GM18511 (cell line): ENCODE measurements at regions not wholly inside any gene's neighbourhood (a gene's known extent, or its start where the extent isn't known, plus 50 kb on each side); places are given as distances from the start of the nearest gene placed in this dataset.

Experiments
- ATAC-seq: cut with Tn5 transposase; IDR thresholded peaks from one replicate; pipeline ENCODE4 v1.9.1; 2021; ENCODE audit warnings: mild to moderate bottlenecking, moderate library complexity; ENCODE audit not compliant: unreplicated experiment

DNA sequence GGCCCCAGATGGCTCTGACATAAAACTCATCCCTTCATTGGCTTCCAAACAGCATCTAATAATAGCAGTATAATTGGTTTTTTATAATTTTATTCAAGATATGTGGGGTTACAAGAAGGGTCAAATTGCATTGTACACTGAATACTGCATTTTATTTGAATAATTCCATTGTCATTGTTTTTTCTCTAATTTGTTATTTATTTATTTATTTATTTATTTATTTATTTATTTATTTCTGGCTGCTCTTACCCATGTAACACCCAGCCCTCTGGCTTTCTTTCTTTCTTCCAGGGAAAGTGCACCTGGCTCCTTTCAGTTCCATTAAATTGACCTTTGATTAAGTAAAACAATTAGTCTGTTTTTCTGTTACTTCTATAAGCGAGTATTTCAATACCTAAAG is 210.1 kb downstream of the CDH9 start:
- no peak for ATAC-seq

DNA sequence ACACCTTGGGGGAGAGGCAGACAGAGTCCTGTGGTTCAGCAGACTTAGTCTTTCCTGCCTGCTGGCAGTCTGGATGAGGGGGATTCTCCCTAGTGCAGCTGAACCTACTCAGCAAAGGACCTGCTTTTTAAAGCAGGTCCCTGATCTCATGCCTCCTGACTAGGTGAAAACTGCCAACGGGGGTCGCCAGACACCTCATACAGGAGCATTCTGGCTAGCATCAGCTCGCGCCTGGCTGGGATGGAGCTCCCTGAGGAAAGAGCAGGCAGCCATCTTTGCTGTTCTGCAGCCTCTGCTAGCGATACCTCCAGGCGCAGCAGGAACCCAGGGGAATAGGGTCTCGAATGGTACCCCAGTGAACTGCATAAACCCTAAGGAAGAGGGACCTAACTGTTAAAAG is 225.2 kb downstream of the CDH9 start:
- ATAC-seq = no peak

DNA sequence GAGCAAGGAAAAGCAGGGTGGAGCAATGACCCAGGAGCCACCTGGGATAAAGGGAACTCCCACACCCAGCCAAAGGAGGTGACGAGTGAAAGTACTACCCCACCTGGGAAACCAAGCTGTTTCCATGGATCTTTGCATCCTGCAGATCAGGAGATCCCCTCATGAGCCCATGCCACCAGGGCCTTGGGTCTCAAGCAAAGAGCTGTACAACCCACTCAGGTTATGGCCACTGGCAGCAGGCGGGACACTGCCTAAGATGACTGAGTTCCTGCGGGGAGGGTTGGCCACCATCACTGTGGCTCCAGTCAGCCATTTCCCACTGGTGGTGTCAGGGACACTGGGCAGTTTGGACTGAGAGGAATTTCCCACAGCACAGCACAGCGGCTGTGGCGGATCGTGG is 225.7 kb downstream of the CDH9 start:
- ATAC-seq = no peak

DNA sequence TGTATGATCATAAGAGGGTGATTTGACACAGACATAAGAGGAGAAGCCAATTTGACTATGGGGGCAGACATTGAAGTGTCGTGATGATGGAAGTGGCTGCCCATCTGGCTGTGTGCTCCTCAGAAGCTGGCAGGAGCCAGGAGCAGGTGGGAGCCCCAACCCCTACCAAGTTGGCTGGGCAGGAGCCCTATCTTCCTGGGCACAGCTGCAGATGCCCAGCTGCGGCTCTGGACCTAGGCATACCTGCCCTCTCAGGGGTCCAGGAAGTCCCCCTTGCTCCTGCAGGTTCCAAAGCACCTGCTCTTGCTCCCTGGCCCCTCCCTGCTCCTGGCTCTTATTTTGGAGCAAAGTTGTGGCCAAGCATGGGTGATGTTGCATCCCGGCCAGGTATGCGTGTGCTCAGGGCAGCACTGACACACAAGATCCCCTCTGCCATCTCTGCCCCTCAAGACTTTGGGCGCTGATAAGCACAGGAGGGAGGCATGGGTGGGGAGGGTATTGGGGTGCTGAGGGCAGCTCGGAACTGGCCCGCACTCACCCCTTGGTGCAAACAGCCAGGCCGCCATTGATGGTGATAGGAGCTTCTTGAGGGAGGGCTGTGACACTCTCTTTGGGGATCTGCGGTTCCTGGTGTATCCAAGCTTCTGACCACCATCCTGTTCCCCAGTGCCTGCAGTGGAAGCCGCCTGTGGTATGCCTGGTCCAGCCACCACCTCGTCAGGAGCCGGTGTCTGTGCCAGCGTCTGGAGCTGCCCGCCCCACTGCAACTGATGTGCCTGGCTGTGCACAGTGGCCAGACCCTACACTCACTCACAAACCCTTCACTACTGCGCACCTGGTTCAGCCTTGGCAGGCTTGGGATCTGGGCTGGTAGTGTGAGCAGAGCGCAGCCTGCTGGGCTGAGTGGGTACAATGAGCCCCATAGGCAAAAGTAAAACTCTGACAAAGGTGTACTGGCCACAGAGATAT is 230.9 kb downstream of the CDH9 start:
- no peak for ATAC-seq

DNA sequence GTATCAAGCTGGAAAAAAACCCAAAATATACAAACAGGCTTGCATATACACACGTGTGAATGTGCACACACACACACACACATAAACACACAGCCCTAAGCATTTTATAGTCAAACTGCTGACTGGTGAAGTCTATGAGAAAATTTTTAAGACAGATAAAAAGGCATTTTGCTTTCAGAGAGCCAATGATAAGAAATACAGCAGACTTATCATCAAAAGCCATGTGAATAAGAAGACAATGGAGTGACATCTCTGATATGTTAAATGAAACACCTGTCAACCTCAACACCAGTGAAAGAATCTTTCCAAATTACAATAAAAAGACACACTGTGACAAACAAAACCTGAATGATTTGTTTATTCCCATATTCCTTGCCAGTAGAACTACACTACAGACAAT is 233.3 kb downstream of the CDH9 start:
- ATAC-seq = no peak

DNA sequence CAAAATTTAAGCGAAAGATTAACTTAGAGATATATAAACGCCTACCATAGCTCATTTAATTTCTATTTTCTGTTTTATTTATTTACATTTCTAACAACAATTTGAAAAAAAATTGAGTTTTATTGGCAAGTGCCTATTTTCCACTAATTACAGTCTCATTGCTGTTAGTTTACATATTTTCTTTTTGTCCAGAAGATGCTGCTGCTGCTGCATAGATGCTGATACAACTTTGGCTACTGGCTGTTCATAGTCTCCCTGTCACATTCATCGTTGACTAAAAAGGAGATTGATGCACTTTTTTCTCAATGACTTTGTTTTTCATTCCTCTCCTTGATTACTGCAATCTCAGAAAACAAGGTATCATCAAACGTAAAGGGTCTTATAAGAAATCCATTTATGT is 235.4 kb downstream of the CDH9 start:
- ATAC-seq = no peak

DNA sequence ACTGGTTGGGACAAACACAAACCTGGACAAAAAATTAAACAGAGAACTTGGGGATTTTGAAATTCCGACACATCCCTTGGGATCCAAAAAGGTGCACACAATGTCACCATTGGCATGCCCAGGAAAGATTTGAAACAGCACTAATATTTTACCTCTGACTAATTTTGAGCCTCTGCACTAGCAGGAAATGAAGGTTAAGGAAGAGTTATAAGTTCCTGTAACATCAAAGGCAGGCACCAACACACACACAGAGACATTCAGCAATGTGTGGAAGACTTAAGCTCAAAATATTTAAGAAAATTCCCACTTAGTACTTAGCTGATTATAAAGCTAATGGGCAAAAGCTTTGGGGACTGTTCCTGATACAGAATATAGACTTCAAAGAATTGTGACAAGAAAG is 247.0 kb downstream of the CDH9 start:
- no peak for ATAC-seq

DNA sequence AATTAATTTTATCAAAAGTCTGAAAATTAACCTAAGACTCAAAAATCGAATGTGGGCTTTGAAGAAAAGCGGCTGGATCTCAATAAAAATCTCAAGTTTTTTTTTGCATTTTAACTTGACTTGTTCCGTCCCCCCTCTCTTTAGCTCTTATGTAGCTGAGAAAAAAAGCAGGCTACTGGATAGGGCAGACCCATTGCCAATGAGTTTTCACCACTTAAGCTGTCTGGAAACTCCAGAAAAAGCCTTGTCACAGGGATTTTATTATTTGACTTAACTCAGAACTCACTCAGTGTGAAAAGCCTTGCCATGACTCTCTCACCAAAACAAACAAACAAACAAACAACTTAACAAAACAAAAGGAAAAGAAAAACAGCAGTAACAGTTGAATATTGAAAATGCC is 247.4 kb downstream of the CDH9 start:
- no peak for ATAC-seq

DNA sequence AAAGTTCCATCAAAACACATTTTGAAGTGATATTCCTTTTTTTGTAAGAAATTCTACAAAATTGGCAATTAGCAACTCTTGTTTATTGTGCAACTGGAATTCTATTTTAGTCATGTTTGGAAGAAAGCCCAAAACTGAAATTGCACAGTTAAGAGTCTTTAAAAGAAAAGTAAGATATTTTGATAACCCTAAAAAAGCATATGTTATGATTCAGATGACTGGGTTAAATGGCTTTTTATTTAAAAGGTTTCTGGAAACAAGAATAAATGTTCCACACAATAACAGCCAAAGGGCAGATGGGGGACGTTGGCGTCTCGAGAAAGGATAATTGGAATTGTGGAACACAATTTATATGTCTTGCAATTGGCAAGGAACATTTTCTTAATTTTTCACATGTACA is 275.2 kb downstream of the CDH9 start:
- ATAC-seq = no peak

DNA sequence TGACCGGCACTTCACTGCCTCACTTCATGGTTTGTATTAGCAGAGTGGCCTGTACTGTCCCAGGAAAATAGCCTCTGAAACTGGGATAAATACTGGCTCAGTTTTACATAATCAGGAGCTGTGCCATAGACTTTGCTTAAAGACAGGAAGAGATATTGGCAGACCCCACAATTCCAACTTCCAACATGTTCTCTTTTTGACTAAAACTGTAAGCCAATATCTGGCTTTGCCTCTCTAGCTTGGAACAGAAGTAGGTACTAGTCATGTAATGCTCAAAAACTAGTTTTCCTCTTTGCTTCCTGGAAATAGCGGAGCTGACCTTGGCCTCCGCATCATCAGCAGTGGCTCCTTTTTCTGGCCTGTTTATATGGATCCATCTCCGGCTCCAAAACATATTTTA is 276.9 kb downstream of the CDH9 start:
- ATAC-seq = no peak

DNA sequence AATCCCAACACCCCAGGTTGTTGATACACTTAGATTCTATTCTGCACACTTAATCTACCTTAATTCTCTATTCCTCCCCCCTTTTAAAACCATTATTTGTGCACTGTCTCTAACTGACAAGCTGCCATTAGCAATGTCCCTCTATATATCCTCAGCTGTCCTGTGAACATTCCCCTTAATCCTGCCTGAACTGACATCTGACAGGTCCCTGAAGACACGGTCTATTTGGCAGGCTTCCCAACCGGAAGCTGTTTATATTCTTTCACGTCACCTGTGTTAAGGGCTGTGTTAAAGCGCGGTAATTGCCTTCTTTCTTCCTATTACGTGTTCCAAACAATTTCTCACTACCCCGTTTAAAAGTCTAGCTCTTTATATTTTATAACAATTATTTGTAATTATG is 277.3 kb downstream of the CDH9 start:
- ATAC-seq = no peak

DNA sequence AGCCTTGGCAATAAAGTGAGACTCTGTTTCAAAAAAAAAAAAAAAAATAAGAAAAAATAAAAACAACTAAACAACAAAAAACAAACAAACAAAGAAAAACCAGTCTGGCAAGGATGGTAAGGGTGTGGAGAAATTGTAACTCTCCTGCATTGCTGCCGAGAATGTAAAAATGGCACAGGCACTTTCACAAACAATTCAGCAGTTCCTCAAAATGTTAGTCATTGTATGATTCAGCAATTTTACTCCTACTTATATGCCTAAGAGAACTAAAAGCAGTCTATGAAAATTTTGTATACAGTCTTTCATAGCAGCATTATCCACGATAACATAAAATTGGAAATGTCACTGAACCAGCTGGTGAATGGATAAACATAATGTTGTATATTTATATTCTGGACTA is 280.4 kb downstream of the CDH9 start:
- no peak for ATAC-seq

DNA sequence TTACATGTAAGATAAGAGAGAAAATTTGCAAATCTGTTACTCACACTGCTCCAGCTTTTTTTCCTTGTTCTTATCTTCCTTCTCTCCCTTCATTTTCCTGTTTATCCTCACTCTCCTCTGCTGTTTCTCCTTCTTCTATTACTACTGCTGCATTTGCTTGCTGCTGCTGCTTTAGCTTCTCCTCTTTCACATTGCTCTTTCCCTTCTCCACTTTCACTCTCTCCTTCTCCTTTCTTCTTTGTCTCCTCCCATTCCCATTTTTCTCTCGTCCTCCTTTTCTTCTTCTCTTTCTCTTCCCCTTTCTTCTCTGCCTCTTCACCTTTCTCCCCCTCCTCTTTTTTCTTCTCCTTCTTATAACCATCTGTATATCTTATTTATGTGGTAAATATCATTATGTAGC is 288.6 kb downstream of the CDH9 start:
- no peak for ATAC-seq

DNA sequence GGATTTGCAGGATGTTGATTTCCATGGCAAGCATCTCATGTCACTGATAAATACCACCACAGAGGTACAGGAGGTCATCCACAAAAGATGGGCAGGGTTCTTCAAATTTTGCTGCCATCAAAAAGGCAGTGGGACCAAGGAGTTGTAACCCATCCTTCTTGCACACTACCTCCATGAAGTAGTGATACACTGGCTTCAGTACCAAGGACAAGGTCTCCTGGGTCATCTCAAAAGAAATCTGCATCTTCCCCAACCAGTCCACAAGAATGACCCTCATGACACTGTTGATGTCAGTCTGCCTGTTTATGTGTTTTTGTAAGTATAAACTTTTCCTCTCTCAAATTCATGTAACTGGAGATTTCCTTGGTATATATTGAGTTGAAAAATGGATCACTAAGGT is 298.2 kb downstream of the CDH9 start:
- ATAC-seq = no peak

DNA sequence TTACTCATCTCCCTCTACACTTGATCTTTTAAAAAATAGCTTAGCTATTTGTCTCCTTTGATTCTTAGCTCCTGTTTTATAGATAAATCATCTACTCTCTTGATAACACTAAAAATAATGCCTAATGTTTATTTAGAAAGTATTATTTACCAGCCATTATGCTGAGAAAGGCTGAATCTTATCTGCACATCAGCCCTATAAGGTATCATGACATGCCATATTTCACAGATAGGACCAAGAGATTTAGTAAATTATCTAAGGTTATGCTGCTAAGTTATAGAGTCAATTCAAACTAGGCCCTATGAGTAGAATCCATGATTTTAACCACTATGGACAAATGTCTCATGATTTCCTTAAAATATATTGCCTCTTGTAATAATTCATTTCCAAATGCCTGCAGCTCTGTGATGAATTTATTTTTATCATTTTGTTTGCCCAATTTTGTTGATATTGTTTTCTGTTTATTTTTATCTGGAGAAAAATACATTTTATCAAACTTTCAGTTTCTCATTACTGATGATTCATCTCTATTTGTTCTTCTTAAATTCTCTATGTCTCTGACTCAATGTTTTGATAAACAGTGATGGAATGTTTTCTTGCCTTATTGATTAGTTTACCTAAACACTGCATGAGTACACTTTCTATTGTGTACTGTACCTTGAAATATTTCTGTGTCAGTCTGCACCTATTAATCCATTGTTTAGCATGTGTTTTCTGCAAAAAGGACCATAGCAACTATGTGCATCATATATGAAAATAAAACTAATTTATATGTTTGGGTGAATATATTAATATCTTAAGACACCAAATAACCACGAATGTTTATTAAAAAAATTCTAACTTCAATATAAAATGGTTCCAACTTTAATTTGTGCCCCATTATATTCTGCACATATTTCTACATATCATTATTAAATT is 300.8 kb downstream of the CDH9 start:
- no peak for ATAC-seq

DNA sequence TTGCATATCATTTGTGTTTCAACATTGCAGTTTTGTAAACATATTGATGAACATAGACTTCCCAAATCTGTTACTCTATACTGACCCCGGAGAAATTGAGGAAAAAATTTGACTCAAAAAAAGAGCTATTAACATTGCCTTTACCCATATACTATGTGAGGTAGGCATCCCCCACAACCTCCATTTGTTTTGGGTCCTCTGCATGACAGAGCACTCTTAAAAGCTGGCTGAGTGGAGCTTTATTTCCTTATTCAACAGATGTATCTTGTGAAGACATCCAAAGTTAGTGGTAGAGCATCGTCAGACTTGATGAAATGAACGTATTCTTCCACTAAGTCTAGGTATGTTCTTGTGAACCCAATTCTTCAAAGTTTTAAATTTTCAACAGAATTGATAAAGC is 310.5 kb downstream of the CDH9 start:
- no peak for ATAC-seq

DNA sequence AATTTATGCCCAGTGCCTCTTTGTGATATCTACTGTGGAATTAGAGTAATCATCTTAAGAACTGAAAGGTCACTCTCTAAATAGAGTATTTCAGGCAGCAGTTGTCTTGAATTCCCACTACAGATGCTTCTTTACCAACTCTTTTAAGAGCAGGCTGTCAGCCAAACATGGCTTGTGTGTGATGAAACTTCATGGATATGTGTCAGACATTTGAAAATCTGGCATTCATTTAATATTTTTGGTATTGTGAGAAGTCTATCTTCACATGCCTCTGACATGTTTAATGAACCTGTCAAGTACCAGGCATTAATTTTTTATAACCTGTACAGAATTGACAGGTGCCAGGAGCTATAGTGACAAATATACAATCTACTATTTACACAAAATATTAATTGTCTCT is 318.6 kb downstream of the CDH9 start:
- ATAC-seq = no peak

DNA sequence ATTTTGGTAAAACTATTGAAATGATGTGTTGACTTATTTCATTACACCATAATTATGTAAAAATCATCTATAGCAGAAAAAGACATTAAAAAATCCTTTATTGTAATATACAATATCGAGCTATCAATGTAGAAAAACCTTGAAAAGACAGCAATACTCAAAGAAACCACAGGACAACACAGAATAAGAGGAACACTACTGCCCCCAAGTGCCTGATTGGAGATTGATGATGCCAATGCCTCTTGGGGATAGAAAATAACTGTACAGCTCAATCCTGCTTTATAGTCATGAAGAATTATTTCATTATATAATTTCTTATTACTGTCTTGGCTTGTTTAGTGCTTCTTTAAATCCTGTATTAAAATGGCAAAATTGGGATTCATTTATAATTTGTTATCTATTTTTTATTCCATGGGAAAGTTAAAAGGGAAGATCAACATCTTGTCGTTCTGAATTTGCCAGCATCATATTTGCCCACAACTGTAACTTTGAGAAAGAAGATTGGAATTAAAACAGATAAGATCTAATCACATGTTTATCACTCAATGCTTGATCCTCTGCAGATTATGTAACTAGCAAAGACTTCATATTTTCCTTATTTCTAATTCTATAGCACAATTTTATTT is 337.5 kb downstream of the CDH9 start:
- no peak for ATAC-seq

DNA sequence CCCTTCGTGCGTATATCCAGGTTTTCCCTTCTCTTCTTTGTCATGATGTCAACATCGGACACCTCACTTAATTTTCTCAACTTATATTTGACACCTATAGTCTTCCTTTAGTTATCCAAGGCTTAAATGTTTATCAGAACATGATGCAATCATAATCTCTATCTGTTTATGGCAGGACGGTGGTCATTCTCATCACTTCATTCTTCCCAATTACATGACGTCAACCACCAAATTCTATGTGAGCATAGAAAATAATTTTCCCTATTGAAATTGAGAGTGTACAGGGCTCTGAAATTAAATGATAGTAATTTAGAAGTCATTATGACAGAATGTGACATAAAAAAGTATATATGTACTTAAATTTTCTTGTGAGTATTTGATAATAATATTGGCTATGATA is 345.4 kb downstream of the CDH9 start:
- ATAC-seq = no peak

DNA sequence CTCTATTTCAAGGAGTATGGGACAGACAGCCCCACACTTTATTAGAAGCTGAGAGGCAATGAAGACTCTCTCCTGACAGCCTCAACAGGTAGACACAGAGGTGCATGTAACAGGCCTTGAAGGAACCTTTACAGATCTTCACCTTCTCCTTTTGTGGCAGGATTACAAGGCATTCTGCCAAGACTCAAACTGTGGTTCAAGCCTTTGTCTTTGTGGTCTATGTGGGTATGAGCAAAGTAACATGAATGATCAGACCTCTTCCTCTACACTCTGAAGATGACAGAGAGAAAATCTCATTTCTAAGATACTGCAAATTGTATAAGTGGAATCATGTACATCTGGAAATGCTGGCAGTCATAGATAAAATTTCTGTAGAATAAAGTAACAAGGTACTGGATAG is 346.9 kb downstream of the CDH9 start:
- no peak for ATAC-seq

DNA sequence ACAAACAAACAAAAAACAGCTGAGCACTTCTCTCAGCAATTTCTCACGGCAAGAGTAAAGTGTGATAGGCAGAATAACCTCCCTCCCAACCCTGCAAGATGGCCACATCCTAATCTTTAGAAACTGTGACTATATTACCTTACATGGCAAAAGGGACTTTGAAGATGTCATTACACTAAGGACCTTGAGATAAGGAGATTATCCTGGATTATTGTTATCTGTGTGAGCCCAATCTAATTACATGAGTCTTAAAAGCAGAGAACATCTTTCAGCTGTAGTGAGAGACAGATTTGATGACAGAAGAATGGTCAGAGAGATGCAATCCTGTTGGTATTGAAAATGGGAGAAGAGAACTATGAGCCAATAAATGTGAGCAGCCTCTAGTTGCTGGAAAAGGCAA is 347.9 kb downstream of the CDH9 start:
- no peak for ATAC-seq

DNA sequence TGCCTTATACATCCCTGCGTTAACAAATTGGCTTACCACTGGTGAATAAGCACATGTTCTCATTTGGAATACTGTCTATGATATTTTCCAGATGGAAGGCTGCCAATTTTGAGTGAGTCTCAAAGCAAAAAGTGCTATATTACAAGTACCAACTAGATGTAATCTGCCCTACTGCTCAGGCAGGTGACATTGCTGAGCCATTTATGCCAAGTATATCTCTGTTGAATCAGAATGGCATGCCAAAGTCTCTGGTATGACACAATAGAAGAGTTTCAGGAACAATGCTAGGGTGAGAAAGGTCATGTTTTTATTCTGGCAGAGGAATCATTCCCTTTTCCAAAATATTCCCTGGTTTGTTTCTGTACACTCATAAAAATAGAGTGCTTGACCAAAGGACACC is 356.5 kb downstream of the CDH9 start:
- no peak for ATAC-seq
